ENCODE measurements at regions not wholly inside any gene's neighbourhood (a gene's known extent, or its start where the extent isn't known, plus 50 kb on each side); places are given as distances from the start of the nearest gene placed in this dataset.
"Not testable (repeated sequence)": the region's sequence is repeated elsewhere in the genome, so short reads cannot be mapped to it uniquely, and the experiment has no call there.

GRCh38 chr12:9406564-9407424 is 198.6 kb upstream of the PZP start:
- H3K4me1 Mint-ChIP-seq: peaks cover 2% of the 10 kb centered on the region
- H3K27me3 Mint-ChIP-seq (ENCODE audit: low read depth, poor library complexity): peaks cover 4% of the 10 kb centered on the region
- H3K4me3 Mint-ChIP-seq: no peak overlapping the region
- no peaks in the 10 kb centered on the region for H3K9me3 Mint-ChIP-seq
- DNase-seq: no peak
- H3K36me3 Mint-ChIP-seq (ENCODE audit: low read depth): no peaks in the 10 kb centered on the region
- peak overlapping the region; percentile 61 for H3K27ac Mint-ChIP-seq
- no peak for TF ChIP-seq CTCF (IDR thresholded peaks at IDR 0.05)

- Mint-ChIP-seq H3K4me1 (no peaks in the 10 kb centered on the region), H3K4me3 (no peak overlapping the region)
Measured at GRCh38 chr12:9405886-9406563, 197.8 kb upstream of the PZP start.

GRCh38 chr12:9404469-9405260 is 196.5 kb upstream of the PZP start:
- Mint-ChIP-seq H3K4me1 (no peaks in the 10 kb centered on the region), H3K36me3 (ENCODE audit: low read depth) (no peaks in the 10 kb centered on the region), H3K27me3 (ENCODE audit: low read depth, poor library complexity) (peaks cover 4% of the 10 kb centered on the region), H3K9me3 (no peaks in the 10 kb centered on the region), H3K27ac (no peak overlapping the region), H3K4me3 (no peak overlapping the region)
- no peak for TF ChIP-seq CTCF (IDR thresholded peaks at IDR 0.05)
- no peak for DNase-seq

More at GRCh38 chr12:9405886-9406563, 197.8 kb upstream of the PZP start:
- no peaks in the 10 kb centered on the region for H3K9me3 Mint-ChIP-seq
- H3K27me3 Mint-ChIP-seq (ENCODE audit: low read depth, poor library complexity): peaks cover 4% of the 10 kb centered on the region
- no peak for TF ChIP-seq CTCF (IDR thresholded peaks at IDR 0.05)
- DNase-seq: no peak
- no peak overlapping the region for H3K27ac Mint-ChIP-seq
- no peaks in the 10 kb centered on the region for H3K36me3 Mint-ChIP-seq (ENCODE audit: low read depth)

GRCh38 chr12:9404031-9404430 is 195.8 kb upstream of the PZP start:
- H3K36me3 Mint-ChIP-seq (ENCODE audit: low read depth): no peaks in the 10 kb centered on the region
- TF ChIP-seq CTCF (IDR thresholded peaks at IDR 0.05): no peak
- no peak for DNase-seq
- H3K9me3 Mint-ChIP-seq: no peaks in the 10 kb centered on the region
- H3K4me1 Mint-ChIP-seq: no peaks in the 10 kb centered on the region
- H3K27me3 Mint-ChIP-seq (ENCODE audit: low read depth, poor library complexity): peaks cover 4% of the 10 kb centered on the region
- no peak overlapping the region for H3K4me3 Mint-ChIP-seq
- H3K27ac Mint-ChIP-seq: no peak overlapping the region

GRCh38 chr12:9402432-9403040 is 194.3 kb upstream of the PZP start:
- H3K9me3 Mint-ChIP-seq; H3K27ac Mint-ChIP-seq; DNase-seq; H3K36me3 Mint-ChIP-seq (ENCODE audit: low read depth); H3K4me1 Mint-ChIP-seq; H3K27me3 Mint-ChIP-seq (ENCODE audit: low read depth, poor library complexity); H3K4me3 Mint-ChIP-seq: not testable (repeated sequence)

GRCh38 chr12:9396367-9396766 is 188.2 kb upstream of the PZP start:
- DNase-seq; H3K27me3 Mint-ChIP-seq (ENCODE audit: low read depth, poor library complexity); H3K4me3 Mint-ChIP-seq; H3K9me3 Mint-ChIP-seq; H3K27ac Mint-ChIP-seq; H3K36me3 Mint-ChIP-seq (ENCODE audit: low read depth): not testable (repeated sequence)
- H3K4me1 Mint-ChIP-seq: peaks cover 16% of the 10 kb centered on the region

- not testable (repeated sequence) for H3K27ac Mint-ChIP-seq
Measured at GRCh38 chr12:9395220-9395619, 187.0 kb upstream of the PZP start.

More at GRCh38 chr12:9395220-9395619, 187.0 kb upstream of the PZP start:
- not testable (repeated sequence) for H3K27me3 Mint-ChIP-seq (ENCODE audit: low read depth, poor library complexity); H3K4me3 Mint-ChIP-seq; H3K9me3 Mint-ChIP-seq; H3K36me3 Mint-ChIP-seq (ENCODE audit: low read depth); DNase-seq
- peaks cover 16% of the 10 kb centered on the region for H3K4me1 Mint-ChIP-seq
